HCT116 (cell line): ENCODE measurements at regions not wholly inside any gene's neighbourhood (a gene's known extent, or its start where the extent isn't known, plus 50 kb on each side); places are given as distances from the start of the nearest gene placed in this dataset.

Source experiments
- ATF3 ChIP-seq: IDR thresholded peaks from 2 replicates; pipeline ENCODE4 v1.6.1; 2012
- FOSL1 ChIP-seq: IDR thresholded peaks from 2 replicates; pipeline ENCODE4 v1.6.1; 2012; ENCODE audit warnings: low read depth
- MAX ChIP-seq: IDR thresholded peaks from 2 replicates; pipeline ENCODE4 v1.6.1; 2012
- POLR2A ChIP-seq: IDR thresholded peaks from 2 replicates; pipeline ENCODE4 v1.7.0; 2011; ENCODE audit warnings: borderline replicate concordance; ENCODE audit not compliant: insufficient read depth, insufficient read length; ENCODE audit errors: extremely low read depth
- POLR2AphosphoS5 ChIP-seq: IDR thresholded peaks from 2 replicates; pipeline ENCODE4 v1.6.1; 2011; ENCODE audit warnings: mild to moderate bottlenecking, low read depth, low read length, moderate library complexity
- SIN3A ChIP-seq: IDR thresholded peaks from 2 replicates; pipeline ENCODE4 v1.6.1; 2012; ENCODE audit warnings: low read depth
- TF ChIP-seq, protein P1 (sequence below), 3 experiments: fragments of 200-600 bp in 1 of 3; sonication (generic) in 1 of 3; IDR thresholded peaks in 2 of 3; conservative IDR thresholded peaks in 1 of 3; 2 replicates each; pipeline ENCODE4 v1.5.1; 2012 to 2017; ENCODE audit warnings: low read depth in 2 of 3, low read length in 2 of 3, antibody characterized with exemption in 1 of 3, borderline replicate concordance in 1 of 3, control low read depth in 1 of 3, mild to moderate bottlenecking in 1 of 3, mixed read lengths in 1 of 3, mixed run types in 1 of 3, moderate library complexity in 1 of 3; ENCODE audit not compliant: insufficient read depth in 1 of 3

DNA sequence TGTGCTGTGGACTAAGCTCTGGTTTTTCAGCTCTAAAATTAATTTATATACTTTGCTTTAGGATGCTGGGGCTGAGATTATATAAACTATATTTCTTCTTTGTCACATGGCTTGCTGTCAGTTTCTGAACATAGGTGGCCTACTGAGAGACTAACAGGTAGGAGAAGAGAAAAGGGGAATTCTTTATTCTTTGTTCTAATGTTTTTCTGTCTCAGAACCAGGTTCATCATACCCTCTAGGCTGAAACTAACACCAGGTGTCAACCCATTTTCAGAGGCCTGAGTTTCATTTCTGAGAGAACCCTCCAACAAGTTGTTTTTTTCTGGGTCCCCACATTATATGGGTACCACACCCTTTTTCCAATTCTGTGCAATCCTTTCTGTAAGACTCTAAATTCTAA, 843.6 kb downstream of the TRIB2 start:
- TF ChIP-seq, protein P1, sequence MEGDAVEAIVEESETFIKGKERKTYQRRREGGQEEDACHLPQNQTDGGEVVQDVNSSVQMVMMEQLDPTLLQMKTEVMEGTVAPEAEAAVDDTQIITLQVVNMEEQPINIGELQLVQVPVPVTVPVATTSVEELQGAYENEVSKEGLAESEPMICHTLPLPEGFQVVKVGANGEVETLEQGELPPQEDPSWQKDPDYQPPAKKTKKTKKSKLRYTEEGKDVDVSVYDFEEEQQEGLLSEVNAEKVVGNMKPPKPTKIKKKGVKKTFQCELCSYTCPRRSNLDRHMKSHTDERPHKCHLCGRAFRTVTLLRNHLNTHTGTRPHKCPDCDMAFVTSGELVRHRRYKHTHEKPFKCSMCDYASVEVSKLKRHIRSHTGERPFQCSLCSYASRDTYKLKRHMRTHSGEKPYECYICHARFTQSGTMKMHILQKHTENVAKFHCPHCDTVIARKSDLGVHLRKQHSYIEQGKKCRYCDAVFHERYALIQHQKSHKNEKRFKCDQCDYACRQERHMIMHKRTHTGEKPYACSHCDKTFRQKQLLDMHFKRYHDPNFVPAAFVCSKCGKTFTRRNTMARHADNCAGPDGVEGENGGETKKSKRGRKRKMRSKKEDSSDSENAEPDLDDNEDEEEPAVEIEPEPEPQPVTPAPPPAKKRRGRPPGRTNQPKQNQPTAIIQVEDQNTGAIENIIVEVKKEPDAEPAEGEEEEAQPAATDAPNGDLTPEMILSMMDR (IDR thresholded peaks at IDR 0.05 in 2 of 3, conservative IDR thresholded peaks at IDR 0.05 in 1 of 3; ENCODE audit: borderline replicate concordance in 1 of 3, insufficient read depth in 1 of 3, low read depth in 2 of 3, low read length in 2 of 3): no peak
- TF ChIP-seq POLR2AphosphoS5 (no peak), POLR2A (no peak), ATF3 (no peak), FOSL1 (no peak), SIN3A (no peak), MAX (no peak)
